Activated CD4-positive, CD25-positive, alpha-beta regulatory T cell treated with anti-CD3 and anti-CD28 coated beads, Interleukin-2, amount 50 U/mL, for 24 hours (primary cell): ENCODE measurements at regions not wholly inside any gene's neighbourhood (a gene's known extent, or its start where the extent isn't known, plus 50 kb on each side); places are given as distances from the start of the nearest gene placed in this dataset.

ENCODE experiments used
- ATAC-seq, 2 donors: fragments of 150-1000 bp; cut with Tn5 transposase; one replicate each; pipeline ENCODE4 v1.10.0; 2021; ENCODE audit warnings: mild to moderate bottlenecking in 1 of 2, moderate library complexity in 1 of 2

- no peak for ATAC-seq
Measured at GRCh38 chr6:79864421-79864820, 82.9 kb downstream of the ELOVL4 start.

- no peak for ATAC-seq
Measured at GRCh38 chr6:79864001-79864400, 83.4 kb downstream of the ELOVL4 start.

GRCh38 chr6:79863566-79863965 is 83.8 kb downstream of the ELOVL4 start:
- ATAC-seq: no peak

GRCh38 chr6:79862711-79863110 is 84.6 kb downstream of the ELOVL4 start:
- ATAC-seq: no peak

- no peak for ATAC-seq
Measured at GRCh38 chr6:79862126-79862525, 85.2 kb downstream of the ELOVL4 start.

GRCh38 chr6:79861023-79861422 is 86.3 kb downstream of the ELOVL4 start:
- no peak for ATAC-seq

- ATAC-seq: no peak
Measured at GRCh38 chr6:79847426-79847825, 99.9 kb downstream of the ELOVL4 start.

GRCh38 chr6:79842376-79843040 is 104.8 kb downstream of the ELOVL4 start:
- ATAC-seq: no peak

- no peak for ATAC-seq
Measured at GRCh38 chr6:79841577-79842375, 105.6 kb downstream of the ELOVL4 start.

GRCh38 chr6:79838851-79839250 is 108.5 kb downstream of the ELOVL4 start:
- no peak for ATAC-seq

GRCh38 chr6:79833964-79834284 is 113.4 kb downstream of the ELOVL4 start:
- ATAC-seq: no peak

GRCh38 chr6:79833264-79833963 is 113.9 kb downstream of the ELOVL4 start:
- no peak for ATAC-seq

- ATAC-seq: no peak
Measured at GRCh38 chr6:79832723-79833122, 114.6 kb downstream of the ELOVL4 start.

- no peak for ATAC-seq
Measured at GRCh38 chr6:79824202-79824601, 123.2 kb downstream of the ELOVL4 start.

GRCh38 chr6:79821859-79822258 is 125.5 kb downstream of the ELOVL4 start:
- ATAC-seq: no peak

- ATAC-seq: no peak
Measured at GRCh38 chr6:79818471-79818870, 128.9 kb downstream of the ELOVL4 start.

GRCh38 chr6:79814940-79815339 is 132.4 kb downstream of the ELOVL4 start:
- no peak for ATAC-seq

GRCh38 chr6:79813854-79814709 is 133.3 kb downstream of the ELOVL4 start:
- peak in 1 of 2 donors; percentile 48 for ATAC-seq

- no peak for ATAC-seq
Measured at GRCh38 chr6:79813143-79813850, 134.1 kb downstream of the ELOVL4 start.

- ATAC-seq: no peak
Measured at GRCh38 chr6:79812195-79812594, 135.2 kb downstream of the ELOVL4 start.

GRCh38 chr6:79810871-79811270 is 136.5 kb downstream of the ELOVL4 start:
- no peak for ATAC-seq

- ATAC-seq: no peak
Measured at GRCh38 chr6:79810185-79810705, 137.1 kb downstream of the ELOVL4 start.
